Astrocyte (in vitro differentiated cells and primary cell): ENCODE measurements at regions not wholly inside any gene's neighbourhood (a gene's known extent, or its start where the extent isn't known, plus 50 kb on each side); places are given as distances from the start of the nearest gene placed in this dataset.

ENCODE experiments used
- CTCF ChIP-seq: IDR thresholded peaks from 2 replicates; pipeline ENCODE4 v1.5.1; 2011; ENCODE audit warnings: low read depth, mild to moderate bottlenecking, inconsistent platforms, low read length, moderate library complexity; ENCODE audit not compliant: insufficient read depth
- EZH2 ChIP-seq: IDR thresholded peaks from 2 replicates; pipeline ENCODE4 v1.6.1; 2012; ENCODE audit warnings: mild to moderate bottlenecking, low read length, inconsistent platforms; ENCODE audit not compliant: insufficient read depth

GRCh38 chr12:74241341-74241740 is 296.3 kb upstream of the ATXN7L3B start:
- no peak for TF ChIP-seq CTCF
- no peak for TF ChIP-seq EZH2
